ENCODE measurements at regions not wholly inside any gene's neighbourhood (a gene's known extent, or its start where the extent isn't known, plus 50 kb on each side); places are given as distances from the start of the nearest gene placed in this dataset.
"Not testable (repeated sequence)": the region's sequence is repeated elsewhere in the genome, so short reads cannot be mapped to it uniquely, and the experiment has no call there.

DNA sequence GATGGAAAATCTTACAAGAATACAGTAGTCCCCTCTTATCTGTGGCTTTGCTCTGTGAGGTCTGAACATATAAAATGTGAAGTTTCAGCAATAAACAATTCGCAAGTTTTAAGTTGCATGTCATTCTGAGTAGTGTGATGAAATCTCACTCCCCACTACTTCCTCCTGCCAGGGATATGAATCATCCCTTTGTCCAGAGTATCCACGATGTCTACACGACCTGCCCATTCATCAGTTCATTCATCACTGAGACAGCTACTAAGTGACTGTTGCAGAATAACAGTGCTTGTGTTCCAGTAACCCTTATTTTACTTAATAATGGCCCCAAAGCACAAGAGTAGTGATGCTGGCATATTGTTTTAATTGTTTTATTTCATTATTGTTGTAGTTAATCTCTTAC, 489.2 kb upstream of the UBE2E2 start:
- DNase-seq: peak; percentile 83

DNA sequence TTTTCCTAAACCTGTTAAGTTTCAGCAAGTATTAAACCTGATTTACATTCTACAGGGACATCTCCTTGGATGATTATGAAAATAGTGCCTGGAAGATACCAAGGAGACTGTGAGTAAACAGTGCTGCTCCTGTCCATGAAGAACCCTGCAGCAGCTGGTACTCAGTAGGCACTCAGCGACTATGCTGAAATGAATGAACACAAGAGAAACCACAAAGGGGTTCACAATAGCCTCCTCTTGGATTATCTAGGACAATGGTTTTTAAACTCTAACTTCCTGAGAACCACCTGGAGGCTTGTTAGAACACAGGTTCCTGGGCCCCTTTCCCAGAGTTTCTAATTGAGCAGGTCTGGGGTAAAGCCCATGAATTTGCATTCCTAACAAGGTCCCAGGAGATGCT, 488.4 kb upstream of the UBE2E2 start:
- no peak for DNase-seq

DNA sequence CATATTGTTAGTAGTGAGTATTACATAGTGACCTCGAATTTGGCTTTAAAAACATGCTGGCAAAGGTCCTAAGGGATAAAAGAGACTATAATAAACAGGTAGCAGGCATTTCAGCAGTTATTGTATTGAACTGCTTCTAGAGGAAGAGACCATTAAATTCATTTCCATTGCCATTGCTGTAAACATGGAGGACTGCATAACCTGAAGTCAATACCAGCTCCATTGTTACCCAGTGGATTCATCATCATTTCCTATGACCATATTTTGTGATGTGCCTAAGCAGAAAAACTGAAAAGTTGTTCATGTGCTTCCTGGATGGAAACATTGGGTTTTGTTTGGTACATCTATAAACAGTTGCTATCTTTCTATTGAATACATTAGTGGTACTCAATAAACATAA, 482.5 kb upstream of the UBE2E2 start:
- DNase-seq: no peak

DNA sequence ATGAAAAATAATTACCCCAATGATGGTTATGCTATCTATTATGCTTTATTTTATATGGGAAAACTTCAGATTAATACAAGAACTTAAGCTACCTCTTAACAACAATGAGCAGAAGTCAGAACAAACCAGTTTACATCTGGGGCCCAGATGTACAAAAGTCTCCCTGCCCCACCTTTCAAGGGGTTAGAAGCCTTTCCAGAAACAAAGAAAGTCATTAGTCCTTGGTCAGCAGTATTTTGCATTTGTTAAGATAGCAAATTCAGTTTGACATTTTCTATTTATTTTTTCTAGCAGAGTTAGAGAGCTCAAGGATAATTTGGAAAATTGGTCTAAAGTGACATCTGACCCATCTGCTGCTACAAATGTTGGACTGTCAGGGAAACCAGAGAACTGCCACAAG, 478.7 kb upstream of the UBE2E2 start:
- DNase-seq: no peak

DNA sequence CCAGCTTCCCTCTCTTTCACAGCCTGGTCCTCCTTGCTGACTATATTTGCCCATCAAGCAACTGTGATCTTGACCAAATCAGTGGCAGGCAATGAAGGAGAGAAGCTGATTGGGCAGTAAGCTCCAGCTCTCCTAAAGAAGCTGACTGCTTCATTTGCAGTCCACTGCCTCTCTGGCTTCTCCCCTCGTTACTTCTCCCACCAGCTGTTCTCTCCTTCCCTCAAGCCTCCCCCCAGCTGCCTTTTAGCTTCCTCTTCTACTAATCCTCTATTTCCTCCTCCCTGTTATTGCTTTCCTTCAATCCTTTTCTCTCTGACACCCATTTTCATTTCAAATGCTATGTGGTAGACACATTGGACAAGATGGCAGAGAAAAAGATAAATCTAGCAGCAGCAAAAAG, 474.7 kb upstream of the UBE2E2 start:
- no peak for DNase-seq

DNA sequence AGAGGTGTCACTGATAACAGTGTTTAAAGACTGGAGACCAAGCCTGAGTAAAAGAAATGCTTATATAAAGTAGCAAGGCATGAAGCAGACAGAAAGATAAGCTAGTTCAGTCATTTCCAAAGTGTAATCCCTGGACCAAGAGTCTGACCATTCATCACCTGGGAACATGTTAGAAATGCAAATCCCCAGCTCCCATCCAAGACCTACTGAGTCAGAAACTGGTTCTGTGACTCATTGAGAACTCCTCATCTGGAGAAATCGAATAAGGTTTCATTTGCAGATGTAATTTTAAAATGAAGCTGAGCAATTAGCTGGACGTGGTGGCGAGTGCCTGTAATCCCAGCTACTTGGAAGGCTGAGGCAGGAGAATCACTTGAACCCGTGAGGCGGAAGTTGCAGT, 473.9 kb upstream of the UBE2E2 start:
- DNase-seq: no peak

DNA sequence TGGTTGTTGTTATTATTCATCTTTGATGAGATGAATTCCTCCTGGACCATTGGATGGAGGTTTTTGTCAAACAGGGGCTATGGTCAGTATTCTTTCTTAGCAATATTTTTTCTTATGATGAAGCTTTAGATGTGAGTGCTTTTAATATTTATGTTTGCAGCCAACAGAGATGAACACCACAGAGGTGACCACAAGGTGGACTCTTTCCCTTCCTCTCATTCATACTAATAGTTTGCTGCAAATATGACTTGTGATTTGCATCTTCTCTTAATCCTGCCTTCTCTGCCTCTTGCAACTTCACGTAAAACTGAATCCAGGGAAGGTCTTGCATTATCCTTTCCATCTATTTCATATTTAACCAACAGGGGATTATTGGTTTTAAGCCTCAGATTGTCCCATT, 473.1 kb upstream of the UBE2E2 start:
- no peak for DNase-seq

DNA sequence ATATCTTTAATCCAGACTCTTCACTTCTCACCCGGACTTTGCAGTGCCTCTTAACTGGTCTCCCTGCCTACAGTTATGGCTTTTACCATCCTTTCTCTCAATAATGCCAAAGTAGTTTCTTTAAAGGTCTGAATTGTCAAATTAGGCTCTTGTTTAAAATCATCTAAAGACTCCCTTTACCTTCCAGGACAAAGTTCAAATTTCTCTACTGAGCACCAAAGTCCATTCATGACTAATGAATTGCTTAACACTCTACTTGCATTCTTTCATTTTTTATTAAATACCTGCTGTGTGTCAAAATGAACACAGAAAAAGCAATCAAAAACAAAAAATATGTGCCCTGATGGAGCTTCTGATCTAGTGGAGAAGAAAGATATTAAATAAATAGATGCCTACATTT, 472.4 kb upstream of the UBE2E2 start:
- no peak for DNase-seq

DNA sequence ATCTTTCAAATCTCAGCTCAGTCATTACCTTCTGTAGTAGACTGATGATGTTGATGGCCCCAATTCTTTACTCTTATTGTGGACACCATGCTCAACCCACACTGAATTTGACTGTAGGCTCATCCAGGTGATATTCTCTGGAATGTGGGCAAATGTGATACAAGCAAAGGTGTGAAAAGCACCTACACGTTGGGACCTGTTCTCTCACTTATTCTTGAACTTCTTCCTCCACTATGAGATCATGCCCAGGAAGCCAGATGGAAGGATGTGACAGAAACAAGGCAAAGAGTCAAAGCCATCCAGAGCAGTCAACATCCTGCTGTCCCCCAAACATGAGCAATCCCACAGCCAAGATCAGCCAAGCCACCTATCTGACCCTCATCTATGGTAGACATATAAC, 471.2 kb upstream of the UBE2E2 start:
- no peak for DNase-seq

DNA sequence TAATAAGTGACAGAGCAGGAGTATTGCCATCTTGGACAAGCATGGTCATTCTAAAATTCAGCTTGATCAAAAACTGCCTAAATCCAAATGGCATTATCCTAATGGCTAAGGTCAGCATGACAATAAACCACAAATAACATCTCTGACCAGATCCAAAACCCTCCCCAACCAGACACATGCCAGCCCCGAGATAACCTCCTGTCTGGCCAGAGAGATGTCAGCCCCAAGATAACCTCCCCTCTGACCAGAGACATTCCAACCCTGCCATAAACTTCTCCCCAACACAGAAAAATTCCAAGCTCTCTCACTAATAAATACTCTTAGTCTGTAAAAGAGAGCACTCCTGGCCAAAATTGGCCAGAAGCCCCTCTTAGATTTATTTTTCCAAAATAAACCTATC, 470.5 kb upstream of the UBE2E2 start:
- no peak for DNase-seq

DNA sequence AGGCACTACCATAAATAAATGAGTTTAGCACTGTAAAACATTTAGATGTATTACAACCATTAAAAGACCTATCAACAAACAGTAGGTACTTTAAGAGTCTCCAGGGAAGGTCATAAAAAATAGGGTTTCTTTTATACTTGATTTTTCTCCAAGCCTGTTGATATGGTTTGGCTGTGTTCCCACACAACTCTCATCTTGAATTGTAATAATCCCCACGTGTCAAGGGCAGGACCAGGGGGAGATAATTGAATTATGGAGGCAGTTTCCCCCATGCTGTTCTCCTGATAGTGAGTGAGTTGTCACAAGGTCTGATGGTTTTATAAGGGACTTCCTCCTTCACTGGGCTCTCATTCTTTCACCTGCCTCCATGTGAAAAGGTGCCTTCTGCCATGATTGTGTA, 468.9 kb upstream of the UBE2E2 start:
- DNase-seq: no peak

DNA sequence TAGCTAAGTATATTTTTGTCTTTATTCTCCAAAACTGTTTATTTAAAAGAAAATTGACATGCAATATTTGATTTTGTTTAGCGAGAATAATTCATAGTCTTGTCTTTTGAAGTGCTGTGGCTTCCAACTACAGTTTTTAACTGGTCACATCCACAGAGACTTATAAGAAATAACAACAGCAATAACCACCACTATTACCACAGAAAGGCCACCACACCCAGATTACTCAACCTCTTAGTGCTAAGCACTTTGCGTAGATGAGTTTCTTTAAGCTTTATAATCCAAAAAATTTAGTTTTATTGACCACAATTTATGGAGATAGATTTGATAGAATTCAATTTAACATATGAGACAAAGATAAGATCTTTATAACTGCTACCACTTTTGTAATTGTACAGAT, 468.4 kb upstream of the UBE2E2 start:
- no peak for DNase-seq

DNA sequence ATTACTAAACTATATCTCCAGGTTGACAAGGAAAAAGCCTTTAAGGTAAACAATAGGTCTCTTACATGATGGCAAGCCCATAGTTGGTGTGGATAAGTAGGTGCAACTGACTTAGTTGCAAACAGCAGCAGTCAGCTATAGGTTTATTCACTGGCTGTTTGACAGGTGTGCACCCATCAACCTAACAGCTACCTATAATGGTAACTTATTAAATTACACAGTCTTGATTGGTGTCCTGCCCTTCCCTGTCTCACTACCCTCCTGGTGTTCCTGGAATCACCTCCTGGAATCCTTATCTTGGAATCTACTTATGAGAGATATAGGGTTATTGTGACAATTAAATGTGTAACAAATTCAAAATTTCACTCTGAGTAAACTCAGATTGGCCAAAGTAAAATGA, 467.8 kb upstream of the UBE2E2 start:
- no peak for DNase-seq

DNA sequence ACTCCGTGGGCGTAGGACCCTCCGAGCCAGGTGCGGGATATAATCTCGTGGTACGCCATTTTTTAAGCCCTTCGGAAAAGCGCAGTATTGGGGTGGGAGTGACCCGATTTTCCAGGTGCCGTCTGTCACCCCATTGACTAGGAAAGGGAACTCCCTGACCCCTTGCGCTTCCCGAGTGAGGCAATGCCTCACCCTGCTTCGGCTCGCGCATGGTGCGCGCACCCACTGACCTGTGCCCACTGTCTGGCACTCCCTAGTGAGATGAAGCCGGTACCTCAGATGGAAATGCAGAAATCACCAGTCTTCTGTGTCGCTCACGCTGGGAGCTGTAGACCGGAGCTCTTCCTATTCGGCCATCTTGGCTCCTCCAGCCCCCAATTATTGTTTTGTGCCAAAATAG, 459.7 kb upstream of the UBE2E2 start:
- DNase-seq: not testable (repeated sequence)

DNA sequence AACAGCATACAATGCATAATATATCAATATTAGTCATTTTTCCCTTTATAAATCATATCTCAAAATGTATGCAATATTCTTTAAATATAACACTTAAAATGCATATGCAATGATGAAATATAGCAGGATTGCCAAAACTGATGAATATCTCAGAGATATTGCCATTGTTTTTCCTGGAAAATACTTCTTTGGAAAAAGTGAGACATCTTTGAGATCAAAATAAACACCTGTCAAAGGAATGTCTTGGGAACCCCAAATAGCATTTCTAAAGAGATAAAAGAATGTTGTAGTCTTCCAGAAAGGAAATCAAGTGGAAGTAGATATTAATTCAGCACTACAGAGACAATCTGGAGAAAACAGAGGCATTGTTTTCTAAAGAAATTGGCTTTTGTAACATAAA, 457.8 kb upstream of the UBE2E2 start:
- DNase-seq: no peak

DNA sequence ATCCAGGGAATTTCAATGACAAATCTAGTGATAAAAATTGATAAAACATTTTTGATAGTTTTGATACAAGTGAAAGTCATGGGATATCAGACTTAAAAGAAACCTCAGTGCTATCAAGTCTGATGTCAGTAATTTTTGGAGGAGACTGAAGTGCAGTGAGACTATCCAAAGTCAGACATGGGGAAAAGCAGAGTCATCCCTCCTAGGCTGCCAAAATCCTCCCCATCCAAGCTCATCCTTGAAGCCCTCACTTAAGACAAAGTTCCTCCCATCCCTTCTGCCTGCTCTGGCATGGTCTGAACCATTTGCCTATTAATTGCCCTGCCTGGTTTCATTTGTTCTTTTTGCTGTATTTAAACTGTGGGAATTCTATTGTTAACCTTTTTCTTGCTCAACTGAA, 456.9 kb upstream of the UBE2E2 start:
- no peak for DNase-seq

DNA sequence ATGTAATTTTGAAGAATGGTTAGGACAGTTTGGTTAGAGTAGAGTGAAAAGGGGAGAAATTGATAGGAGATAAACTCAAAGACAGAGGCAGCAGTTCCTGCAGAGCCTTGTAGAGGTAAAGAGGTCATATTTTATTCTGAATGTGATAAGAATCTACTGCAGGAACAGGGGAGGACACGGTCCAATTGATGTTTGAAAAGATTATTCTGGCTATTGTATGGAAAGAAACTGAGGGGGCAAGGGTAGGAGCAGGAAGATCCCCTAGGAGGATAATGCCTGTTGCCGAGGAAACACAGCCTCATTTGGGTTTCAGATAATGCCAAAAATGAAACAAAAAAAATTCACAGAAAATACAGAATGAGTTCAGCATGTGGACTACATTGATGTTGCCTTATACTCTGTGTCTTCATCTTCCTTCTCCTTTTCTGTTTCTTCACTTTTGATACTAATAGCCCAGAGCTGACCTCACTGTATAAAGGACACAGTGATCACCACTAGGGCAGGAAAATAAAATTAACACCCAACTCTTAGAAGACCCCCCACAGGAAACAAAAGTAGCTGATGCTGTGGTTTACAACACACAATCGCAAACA, 454.6 kb upstream of the UBE2E2 start:
- DNase-seq: no peak

DNA sequence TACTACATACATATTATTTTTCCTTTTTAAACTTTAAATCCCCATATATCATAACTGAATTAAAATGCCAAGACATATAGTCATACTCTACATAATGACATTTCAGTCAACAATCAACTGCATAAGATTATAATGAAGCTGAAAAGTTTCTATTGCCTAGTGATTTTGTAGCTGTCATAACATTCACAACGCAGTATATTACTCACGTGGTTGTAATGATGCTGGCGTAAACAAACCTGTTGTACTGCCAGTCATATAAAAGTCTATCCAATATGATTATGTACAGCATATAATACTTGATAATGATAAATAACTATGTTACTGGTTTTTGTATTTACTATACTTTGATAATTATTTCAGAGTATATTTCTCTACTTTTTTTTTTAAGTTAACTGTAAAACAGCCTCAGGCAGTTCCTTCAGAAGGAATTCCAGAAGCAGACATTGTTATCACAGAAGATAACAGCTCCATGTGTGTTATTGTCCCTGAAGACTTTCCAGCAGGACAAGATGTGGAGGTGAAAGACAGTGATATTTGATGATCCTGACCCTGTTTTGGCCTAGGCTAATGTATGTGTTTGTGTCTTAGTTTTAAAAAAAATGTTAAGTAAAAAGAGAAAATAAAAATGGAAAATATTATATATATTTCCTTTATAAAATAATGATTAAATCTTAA, 443.4 kb upstream of the UBE2E2 start:
- no peak for DNase-seq

DNA sequence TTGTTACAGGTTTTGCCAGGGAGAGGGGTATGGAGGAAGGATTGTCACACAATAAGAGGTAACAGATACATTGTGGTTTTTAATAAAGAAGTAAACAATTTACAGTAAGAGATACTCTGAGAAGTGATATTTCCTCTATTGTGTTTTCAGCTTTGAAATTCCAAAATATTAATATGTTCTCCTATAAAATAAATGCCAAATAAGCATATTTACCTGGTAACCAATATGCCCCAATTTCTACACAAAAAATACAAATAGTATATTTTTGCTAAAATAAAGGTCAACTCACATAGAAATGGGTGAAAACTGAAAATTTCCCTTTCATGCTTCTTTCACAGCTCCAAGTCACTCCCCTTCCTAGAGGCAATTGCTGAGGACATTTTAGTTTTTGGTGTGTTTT, 437.4 kb upstream of the UBE2E2 start:
- no peak for DNase-seq

DNA sequence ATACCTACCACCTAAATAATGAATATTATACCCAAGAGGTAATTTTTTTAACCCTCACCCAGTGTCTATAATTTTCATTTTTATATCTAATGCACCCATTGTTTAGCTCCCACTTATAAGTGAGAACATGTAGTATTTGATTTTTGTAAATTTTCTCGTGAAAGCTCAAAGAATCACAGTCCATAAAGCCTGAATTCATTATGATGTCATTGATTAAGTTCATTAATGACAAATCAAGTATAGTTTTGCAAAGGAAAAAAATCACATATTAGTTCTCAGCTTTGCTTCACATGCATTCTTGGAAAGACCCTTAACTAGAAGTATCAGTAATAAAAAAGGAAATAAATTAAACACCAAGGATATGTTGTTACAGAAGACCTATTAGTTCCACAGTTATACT, 425.3 kb upstream of the UBE2E2 start:
- DNase-seq: no peak

DNA sequence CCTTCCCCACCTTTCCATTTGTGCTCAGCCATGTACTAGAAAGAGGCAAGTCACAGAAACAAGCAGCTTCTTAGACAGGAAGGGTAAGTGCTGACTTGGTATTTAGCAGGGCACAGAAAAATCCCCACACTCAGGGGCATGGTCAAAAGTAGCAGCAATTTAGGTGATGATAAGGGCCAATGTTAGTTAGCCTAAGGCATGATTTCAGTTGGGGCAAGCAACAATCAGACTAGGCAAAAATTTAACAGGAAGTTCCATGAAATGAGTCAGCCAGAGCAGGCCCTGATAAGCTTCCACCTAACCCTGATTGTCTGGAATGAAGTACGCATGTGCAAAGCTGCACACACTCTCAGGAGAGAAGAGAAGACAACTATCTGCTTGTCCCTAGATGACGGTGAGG, 423.4 kb upstream of the UBE2E2 start:
- DNase-seq: no peak

DNA sequence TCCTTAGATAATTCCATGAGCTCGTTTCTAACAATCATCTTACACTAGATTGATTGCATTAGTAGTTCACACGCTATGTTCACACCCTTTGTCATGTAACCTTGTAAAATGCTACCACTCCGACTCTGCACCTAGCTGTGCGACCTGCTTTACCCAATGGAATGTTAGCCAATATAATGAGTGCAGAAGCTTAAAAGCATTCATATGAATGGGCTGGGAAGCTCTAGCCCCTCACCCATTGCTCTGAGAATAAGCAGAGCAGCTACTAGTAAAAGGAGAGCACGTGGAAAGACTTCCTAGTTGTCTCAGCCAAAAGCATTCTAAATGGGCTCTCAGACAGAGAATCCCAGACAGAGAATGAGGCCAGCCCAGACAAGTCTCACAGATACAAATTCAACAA, 410.6 kb upstream of the UBE2E2 start:
- DNase-seq: no peak

DNA sequence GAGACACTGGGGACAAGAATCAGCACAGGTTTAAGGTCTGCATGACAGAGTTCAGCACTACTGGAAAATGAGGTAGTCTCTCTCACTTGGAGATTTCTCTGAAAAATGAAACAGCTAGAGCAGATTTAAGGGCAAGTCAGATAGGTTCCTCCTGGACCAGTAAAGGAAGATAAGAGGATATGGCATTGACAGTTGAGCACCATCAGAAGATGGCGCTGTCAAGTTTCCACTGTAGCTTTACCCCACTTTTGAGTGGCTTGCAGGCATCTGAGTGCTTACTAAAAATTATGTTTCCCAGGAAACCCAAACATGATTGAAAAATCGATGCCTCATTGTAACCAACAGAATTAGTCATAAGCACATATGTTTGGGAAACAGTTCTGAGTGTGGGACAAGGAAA, 407.2 kb upstream of the UBE2E2 start:
- DNase-seq: no peak

DNA sequence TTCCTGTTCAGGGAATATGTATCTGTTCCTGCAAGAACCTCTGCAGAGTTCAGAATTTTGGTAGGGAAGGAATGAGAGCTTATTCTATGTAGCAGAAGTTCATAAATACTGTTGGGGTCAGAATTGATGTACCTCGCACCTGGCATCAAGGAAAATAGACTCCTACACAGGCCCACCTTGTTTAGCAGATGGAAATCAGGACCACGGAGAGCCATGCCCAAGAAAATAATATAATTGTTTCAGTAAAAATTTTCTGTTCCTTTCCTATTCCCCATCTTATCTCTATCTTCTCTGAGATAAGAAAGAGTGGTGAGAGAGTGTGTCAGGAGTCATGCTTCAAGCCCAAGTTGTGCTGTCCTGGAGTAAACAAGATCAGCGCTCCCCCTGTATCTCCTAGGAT, 404.7 kb upstream of the UBE2E2 start:
- no peak for DNase-seq

DNA sequence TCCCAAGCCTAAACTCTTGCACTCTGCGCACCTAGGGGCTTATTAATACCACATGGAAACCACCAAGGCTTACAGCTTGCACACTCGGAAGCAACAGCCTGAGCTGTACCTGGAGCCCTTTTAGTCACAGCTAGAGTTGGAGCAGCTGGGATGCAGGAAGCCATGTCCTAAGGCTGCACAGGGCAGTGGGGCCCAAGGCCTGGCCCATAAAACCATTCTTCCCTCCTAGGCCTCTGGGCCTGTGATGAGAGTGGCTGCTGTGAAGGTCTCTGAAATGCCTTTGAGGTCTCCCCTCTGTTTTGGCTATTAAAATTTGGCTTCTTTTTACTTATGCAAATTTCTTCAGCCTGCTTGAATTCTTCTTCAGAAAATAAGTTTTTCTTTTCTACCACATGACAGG, 383.9 kb upstream of the UBE2E2 start:
- no peak for DNase-seq
